HEK293 (cell line): ENCODE measurements at regions not wholly inside any gene's neighbourhood (a gene's known extent, or its start where the extent isn't known, plus 50 kb on each side); places are given as distances from the start of the nearest gene placed in this dataset.

Experiments used
- CTCF ChIA-PET: fragments of 350-600 bp; formaldehyde crosslinking; extraction: SDS; loops from one replicate; lab custom pipeline; 2021; ENCODE audit warnings: antibody characterized with exemption; lab: Yijun Ruan, JAX
- POLR2A ChIA-PET: fragments of 300-600 bp; formaldehyde crosslinking; extraction: SDS; loops from one replicate; lab custom pipeline; 2020; ENCODE audit warnings: antibody characterized with exemption, inconsistent platforms; lab: Yijun Ruan, JAX
- H3K27ac ChIP-seq: fragments of 200-500 bp; sonication (Bioruptor generic); 2 replicates; pipeline ENCODE4 v1.5.1; 2014; ENCODE audit warnings: low read depth, low read length, control low read depth, inconsistent platforms; ENCODE audit errors: extremely low read depth
- H3K36me3 ChIP-seq, 2 experiments: fragments of 200-500 bp in 1 of 2; sonication (Bioruptor generic) in 1 of 2; 1 replicate in 1 of 2; 2 replicates in 1 of 2; pipeline ENCODE4 v1.5.1; 2014 to 2017; ENCODE audit warnings: inconsistent platforms in 2 of 2, low read length in 2 of 2; ENCODE audit not compliant: control insufficient read depth in 2 of 2, insufficient read depth in 1 of 2
- H3K4me1 ChIP-seq: fragments of 200-500 bp; sonication (Bioruptor generic); 2 replicates; pipeline ENCODE4 v1.5.1; 2014; ENCODE audit warnings: mild to moderate bottlenecking, low read length, inconsistent platforms; ENCODE audit not compliant: control insufficient read depth, insufficient read depth
- H3K4me3 ChIP-seq: 2 replicates; pipeline ENCODE4 v1.5.1; 2011; ENCODE audit warnings: low read depth, mild to moderate bottlenecking, control low read depth, low read length, moderate library complexity
- H3K9me3 ChIP-seq: fragments of 200-500 bp; sonication (Bioruptor generic); 2 replicates; pipeline ENCODE4 v1.5.1; 2014; ENCODE audit warnings: low read depth, low read length, inconsistent platforms; ENCODE audit not compliant: control insufficient read depth, insufficient read depth
- ATF2 ChIP-seq: fragments of 450-650 bp; formaldehyde crosslinking; IDR thresholded peaks from 2 replicates; pipeline ENCODE4 v1.5.1; 2016; ENCODE audit warnings: missing biosample characterization, missing genetic modification characterization, low read depth
- BCL6B ChIP-seq: fragments of 450-650 bp; formaldehyde crosslinking; IDR thresholded peaks from 2 replicates; pipeline ENCODE4 v1.5.1; 2017; ENCODE audit warnings: missing biosample characterization, missing genetic modification characterization
- HIC1 ChIP-seq: fragments of 450-650 bp; formaldehyde crosslinking; IDR thresholded peaks from 2 replicates; pipeline ENCODE4 v1.5.1; 2016; ENCODE audit warnings: missing biosample characterization, missing genetic modification characterization
- KLF8 ChIP-seq: fragments of 450-650 bp; formaldehyde crosslinking; IDR thresholded peaks from 2 replicates; pipeline ENCODE4 v1.5.1; 2016; ENCODE audit warnings: missing biosample characterization, missing genetic modification characterization
- PRDM4 ChIP-seq: fragments of 450-650 bp; formaldehyde crosslinking; IDR thresholded peaks from 2 replicates; pipeline ENCODE4 v1.5.1; 2017; ENCODE audit warnings: missing biosample characterization, missing genetic modification characterization
- ZBTB44 ChIP-seq: fragments of 450-650 bp; IDR thresholded peaks from 2 replicates; pipeline ENCODE4 v1.5.1; 2018; ENCODE audit warnings: missing biosample characterization, mild to moderate bottlenecking, missing genetic modification characterization
- ZFP69B ChIP-seq: fragments of 450-650 bp; formaldehyde crosslinking; IDR thresholded peaks from 2 replicates; pipeline ENCODE4 v1.5.1; 2016; ENCODE audit warnings: missing biosample characterization, missing genetic modification characterization
- ZNF140 ChIP-seq: fragments of 450-650 bp; formaldehyde crosslinking; IDR thresholded peaks from 2 replicates; pipeline ENCODE4 v1.5.1; 2016; ENCODE audit warnings: missing biosample characterization, missing genetic modification characterization
- ZNF2 ChIP-seq: fragments of 450-650 bp; formaldehyde crosslinking; IDR thresholded peaks from 2 replicates; pipeline ENCODE4 v1.5.1; 2016; ENCODE audit warnings: missing biosample characterization, missing genetic modification characterization
- ZNF416 ChIP-seq: fragments of 450-650 bp; formaldehyde crosslinking; IDR thresholded peaks from 2 replicates; pipeline ENCODE4 v1.5.1; 2016; ENCODE audit warnings: missing biosample characterization, missing genetic modification characterization
- ZNF518A ChIP-seq: fragments of 450-650 bp; formaldehyde crosslinking; conservative IDR thresholded peaks from 2 replicates; pipeline ENCODE4 v1.5.1; 2016; ENCODE audit warnings: low read depth, missing biosample characterization, missing genetic modification characterization
- ZNF521 ChIP-seq: fragments of 450-650 bp; formaldehyde crosslinking; IDR thresholded peaks from 2 replicates; pipeline ENCODE4 v1.5.1; 2017; ENCODE audit warnings: missing biosample characterization, mild to moderate bottlenecking, missing genetic modification characterization
- ZNF548 ChIP-seq: fragments of 450-650 bp; formaldehyde crosslinking; IDR thresholded peaks from 2 replicates; pipeline ENCODE4 v1.5.1; 2016; ENCODE audit warnings: missing biosample characterization, missing genetic modification characterization
- ZNF560 ChIP-seq: fragments of 450-650 bp; formaldehyde crosslinking; IDR thresholded peaks from 2 replicates; pipeline ENCODE4 v1.5.1; 2017; ENCODE audit warnings: missing biosample characterization, missing genetic modification characterization, borderline replicate concordance
- ZNF654 ChIP-seq: fragments of 450-650 bp; formaldehyde crosslinking; IDR thresholded peaks from 2 replicates; pipeline ENCODE4 v1.5.1; 2016; ENCODE audit warnings: low read depth, missing biosample characterization, missing genetic modification characterization
- ZNF776 ChIP-seq: fragments of 450-650 bp; formaldehyde crosslinking; IDR thresholded peaks from 2 replicates; pipeline ENCODE4 v1.5.0; 2017; ENCODE audit warnings: missing biosample characterization, missing genetic modification characterization, borderline replicate concordance

GRCh38 chr3:8303466-8303865 lies 198.2 kb upstream of the LMCD1 start:
- TF ChIP-seq ZBTB44 (tag by site-specific recombination): no peak
- CTCF ChIA-PET: interaction anchor here (0.7 to 5.5 kb wide), 10 partner anchors 11 to 208 kb away, joined by 3 to 26 read pairs (median 5); no protein-coding TSS in a partner anchor
- POLR2A ChIA-PET: no interaction called here
- Histone ChIP-seq H3K4me1 (no peaks in the 10 kb centered on the region), H3K9me3 (no peaks in the 10 kb centered on the region), H3K27ac (no peak overlapping the region), H3K4me3 (no peak overlapping the region), H3K36me3 (no peaks in the 10 kb centered on the region)

- CTCF ChIA-PET: interaction anchor here (1.2 to 5.5 kb wide), 2 partner anchors 18 to 29 kb away, joined by 4 to 26 read pairs; no protein-coding TSS in a partner anchor
- H3K9me3 ChIP-seq: no peaks in the 10 kb centered on the region; the same call in none of the 2 replicates
- TF ChIP-seq ZNF548 (tag by site-specific recombination): no peak
- no peak for TF ChIP-seq ZFP69B (tag by site-specific recombination)
- TF ChIP-seq ZNF416 (tag by site-specific recombination): no peak
- TF ChIP-seq ZNF560 (tag by site-specific recombination): no peak
- no peak for TF ChIP-seq BCL6B (tag by site-specific recombination)
- no peak for TF ChIP-seq ZNF654 (tag by site-specific recombination)
- TF ChIP-seq ZNF2 (tag by site-specific recombination): no peak
- no peak for TF ChIP-seq ZNF140 (tag by site-specific recombination)
- TF ChIP-seq KLF8: no peak
- no peak for TF ChIP-seq ZNF518A (tag by site-specific recombination)
- TF ChIP-seq ATF2 (tag by site-specific recombination): no peak
- TF ChIP-seq PRDM4 (tag by site-specific recombination): no peak
- no peak for TF ChIP-seq HIC1 (tag by site-specific recombination)
- no peak for TF ChIP-seq ZNF776
- no peak for TF ChIP-seq ZNF521 (tag by site-specific recombination)
- TF ChIP-seq, all 188 proteins: peak for 0
- POLR2A ChIA-PET: no interaction called here
- H3K4me1 ChIP-seq: no peaks in the 10 kb centered on the region
- no peaks in the 10 kb centered on the region for H3K36me3 ChIP-seq
- no peak overlapping the region for H3K27ac ChIP-seq
- H3K4me3 ChIP-seq: no peak overlapping the region
Observed at GRCh38 chr3:8305371-8305770, 196.3 kb upstream of the LMCD1 start.
